ENCODE measurements at regions not wholly inside any gene's neighbourhood (a gene's known extent, or its start where the extent isn't known, plus 50 kb on each side); places are given as distances from the start of the nearest gene placed in this dataset.

GRCh38 chr6:82646231-82646615 lies 282.6 kb downstream of the TPBG start:
- WGBS, 2 donors, result 84 to 90% methylated on average over 1 of the region's 1 CpG
- Histone ChIP-seq H3K27ac (no peak overlapping the region), H3K4me1 (no peaks in the 10 kb centered on the region), H3K27me3 (no peaks in the 10 kb centered on the region), H3K4me3 (no peak overlapping the region), H3K9me3 (no peaks in the 10 kb centered on the region), H3K36me3 (ENCODE audit: low read depth, missing control alignments) (no peaks in the 10 kb centered on the region)
- intact Hi-C loops (cut with DNase I; ENCODE audit: low total_unique reads), result no loop called here
- TF ChIP-seq POLR2A (IDR thresholded peaks at IDR 0.05) (no peak), CTCF (IDR thresholded peaks at IDR 0.05) (no peak)
- no peak for DNase-seq

GRCh38 chr6:82651845-82652335 lies 288.3 kb downstream of the TPBG start:
- H3K27ac ChIP-seq, result no peak overlapping the region
- no peaks in the 10 kb centered on the region for H3K9me3 ChIP-seq
- no peaks in the 10 kb centered on the region for H3K4me1 ChIP-seq
- WGBS, 2 donors, result 69 to 76% methylated on average over 5 of the region's 5 CpGs
- no peak overlapping the region for H3K4me3 ChIP-seq
- no peaks in the 10 kb centered on the region for H3K27me3 ChIP-seq
- no peaks in the 10 kb centered on the region for H3K36me3 ChIP-seq (ENCODE audit: low read depth, missing control alignments)
- intact Hi-C loops (cut with DNase I; ENCODE audit: low total_unique reads), result no loop called here
- no peak for DNase-seq
- TF ChIP-seq POLR2A (IDR thresholded peaks at IDR 0.05) (no peak), CTCF (IDR thresholded peaks at IDR 0.05) (no peak)

GRCh38 chr6:82679232-82679631 lies 315.6 kb downstream of the TPBG start:
- Histone ChIP-seq H3K4me3 (no peak overlapping the region), H3K27ac (no peak overlapping the region), H3K4me1 (no peaks in the 10 kb centered on the region), H3K27me3 (no peaks in the 10 kb centered on the region), H3K9me3 (no peaks in the 10 kb centered on the region), H3K36me3 (ENCODE audit: low read depth, missing control alignments) (no peaks in the 10 kb centered on the region)
- TF ChIP-seq POLR2A (IDR thresholded peaks at IDR 0.05) (no peak), CTCF (IDR thresholded peaks at IDR 0.05) (no peak)
- no peak for DNase-seq
- WGBS, 2 donors, result 95 to 97% methylated on average over 2 of the region's 2 CpGs
- intact Hi-C loops (cut with DNase I; ENCODE audit: low total_unique reads), result no loop called here

GRCh38 chr6:82680192-82680591 lies 316.6 kb downstream of the TPBG start:
- intact Hi-C loops (cut with DNase I; ENCODE audit: low total_unique reads), result no loop called here
- no peak for DNase-seq

More at GRCh38 chr6:82680192-82680591, 316.6 kb downstream of the TPBG start:
- H3K4me3 ChIP-seq, result no peak overlapping the region
- 82 to 89% methylated on average over 3 of the region's 3 CpGs for WGBS, 2 donors
- no peaks in the 10 kb centered on the region for H3K4me1 ChIP-seq
- TF ChIP-seq CTCF (IDR thresholded peaks at IDR 0.05) (no peak), POLR2A (IDR thresholded peaks at IDR 0.05) (no peak)
- H3K9me3 ChIP-seq, result no peaks in the 10 kb centered on the region
- no peaks in the 10 kb centered on the region for H3K27me3 ChIP-seq
- H3K27ac ChIP-seq, result no peak overlapping the region
- no peaks in the 10 kb centered on the region for H3K36me3 ChIP-seq (ENCODE audit: low read depth, missing control alignments)
